Stimulated activated CD4-positive, alpha-beta T cell treated with anti-CD3 and anti-CD28 coated beads, TNF-alpha, amount 100 ng/mL, for 4 hours (primary cell): ENCODE measurements at regions not wholly inside any gene's neighbourhood (a gene's known extent, or its start where the extent isn't known, plus 50 kb on each side); places are given as distances from the start of the nearest gene placed in this dataset.

Source experiments
- DNase-seq, 3 experiments: peaks; one replicate each; pipeline ENCODE4 v3.0.0-alpha.2; 2020; ENCODE audit warnings: low read depth in 3 of 3

- no peak for DNase-seq
Measured at GRCh38 chr12:125193376-125194152, 128.3 kb downstream of the AACS start.

- DNase-seq = no peak
Measured at GRCh38 chr12:125194163-125194773, 129.0 kb downstream of the AACS start.

- no peak for DNase-seq
Measured at GRCh38 chr12:125194987-125195386, 129.8 kb downstream of the AACS start.

GRCh38 chr12:125197326-125197725, 132.1 kb downstream of the AACS start:
- DNase-seq = no peak

GRCh38 chr12:125198652-125199051, 133.4 kb downstream of the AACS start:
- no peak for DNase-seq

GRCh38 chr12:125201090-125201489, 135.9 kb downstream of the AACS start:
- no peak for DNase-seq

- DNase-seq = no peak
Measured at GRCh38 chr12:125201940-125202339, 136.7 kb downstream of the AACS start.

- no peak for DNase-seq
Measured at GRCh38 chr12:125202421-125202820, 137.2 kb downstream of the AACS start.

GRCh38 chr12:125203145-125203765, 138.0 kb downstream of the AACS start:
- no peak for DNase-seq

GRCh38 chr12:125205386-125205785, 140.2 kb downstream of the AACS start:
- DNase-seq = no peak

GRCh38 chr12:125206711-125207110, 141.5 kb downstream of the AACS start:
- no peak for DNase-seq

- DNase-seq = no peak
Measured at GRCh38 chr12:125208334-125208733, 143.1 kb downstream of the AACS start.

GRCh38 chr12:125208942-125209341, 143.7 kb downstream of the AACS start:
- DNase-seq = no peak

- no peak for DNase-seq
Measured at GRCh38 chr12:125210104-125210755, 145.0 kb downstream of the AACS start.

GRCh38 chr12:125211464-125211863, 146.2 kb downstream of the AACS start:
- no peak for DNase-seq

GRCh38 chr12:125214289-125214688, 149.1 kb downstream of the AACS start:
- DNase-seq = no peak

- no peak for DNase-seq
Measured at GRCh38 chr12:125216756-125217155, 151.5 kb downstream of the AACS start.

GRCh38 chr12:125217308-125217707, 152.1 kb downstream of the AACS start:
- no peak for DNase-seq

GRCh38 chr12:125218952-125219351, 153.7 kb downstream of the AACS start:
- DNase-seq = no peak

GRCh38 chr12:125220404-125221273, 155.4 kb downstream of the AACS start:
- no peak for DNase-seq

GRCh38 chr12:125221602-125222001, 156.4 kb downstream of the AACS start:
- no peak for DNase-seq

- no peak for DNase-seq
Measured at GRCh38 chr12:125222876-125223275, 157.6 kb downstream of the AACS start.
